Suppressor macrophage treated with lipopolysaccharide for 1 hour (primary cell): ENCODE measurements at regions not wholly inside any gene's neighbourhood (a gene's known extent, or its start where the extent isn't known, plus 50 kb on each side); places are given as distances from the start of the nearest gene placed in this dataset.
"Not testable (repeated sequence)": the region's sequence is repeated elsewhere in the genome, so short reads cannot be mapped to it uniquely, and the experiment has no call there.

ENCODE experiments used
- DNase-seq, 3 donors: peaks; one replicate each; pipeline ENCODE4 v3.0.0-alpha.2; 2020 to 2022

DNA sequence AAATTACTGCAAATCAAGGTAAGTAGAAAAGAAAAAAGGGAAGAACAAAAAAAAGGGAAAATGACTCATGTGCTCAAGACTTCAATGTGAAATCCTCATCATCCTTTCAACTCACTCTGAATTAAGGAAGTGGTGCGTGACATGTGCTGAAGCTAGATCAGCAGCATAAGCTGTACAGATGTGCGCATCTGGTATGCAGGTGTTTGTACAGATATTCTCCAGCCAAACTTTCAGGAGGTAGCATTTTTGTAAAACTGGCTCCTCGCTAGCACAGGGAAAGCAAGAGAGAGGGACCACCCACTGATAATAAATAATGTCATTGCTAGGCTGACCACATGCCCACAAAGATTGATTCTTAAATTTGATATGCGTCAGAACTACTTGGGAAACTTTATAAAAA lies 253.9 kb upstream of the RGMB start:
- no peak for DNase-seq

- DNase-seq = no peak
Measured at GRCh38 chr5:98521821-98522220, 251.6 kb upstream of the RGMB start.

DNA sequence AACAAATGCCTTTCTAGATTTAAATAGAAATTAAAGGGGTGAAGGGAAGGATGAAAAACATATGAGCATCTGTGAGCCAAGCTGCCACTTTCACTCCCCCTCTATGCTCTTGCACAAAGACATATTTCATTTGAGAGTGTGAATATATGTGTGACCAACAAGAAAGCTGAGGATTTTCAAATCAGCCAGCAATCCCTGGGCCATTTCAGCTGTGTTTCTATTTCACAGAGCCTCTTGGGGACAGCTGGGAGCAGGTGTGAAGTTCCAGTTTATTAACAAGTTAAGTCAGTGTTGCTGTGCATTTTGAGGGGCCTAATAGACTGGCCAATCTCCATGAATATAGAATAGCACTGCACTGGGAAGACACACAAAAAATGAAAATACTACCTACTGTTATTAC lies 248.7 kb upstream of the RGMB start:
- no peak for DNase-seq

DNA sequence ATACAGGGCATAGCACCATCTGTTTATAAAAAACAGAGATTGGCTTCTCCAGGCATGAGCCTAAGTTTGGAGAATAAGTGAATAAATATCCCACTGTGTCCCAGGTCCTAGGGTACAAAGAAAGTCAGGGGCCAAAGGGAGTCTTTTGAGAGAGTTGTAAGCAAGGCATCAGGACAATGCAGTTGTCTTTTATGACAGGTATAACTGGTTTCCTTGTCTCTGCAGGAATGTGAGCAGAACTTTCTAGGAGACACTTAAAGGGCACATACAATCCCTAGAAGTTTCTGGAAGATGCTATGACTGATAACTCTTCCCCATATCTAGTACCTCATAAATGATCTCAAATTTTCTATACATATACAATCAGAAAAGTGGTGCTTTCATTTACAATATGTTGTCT lies 245.6 kb upstream of the RGMB start:
- DNase-seq = no peak

DNA sequence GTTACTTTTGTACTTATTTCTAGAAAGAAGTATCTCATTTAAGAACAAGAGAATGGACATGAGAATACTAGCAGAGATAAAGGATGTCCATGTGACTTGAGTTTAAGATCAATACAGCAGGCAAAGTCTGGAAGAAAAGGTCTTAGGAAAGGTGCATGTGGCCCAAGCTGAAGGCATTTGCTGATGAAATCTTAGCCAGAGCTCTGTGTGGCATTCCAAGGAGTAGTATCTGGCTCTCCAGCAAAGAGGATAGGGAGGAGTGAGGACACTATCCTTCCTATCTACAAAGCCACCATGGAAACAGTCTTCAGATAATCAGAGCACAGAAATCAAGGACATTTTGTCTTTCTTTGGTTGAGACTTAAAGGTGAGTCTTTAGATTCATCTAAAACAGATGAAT lies 244.1 kb upstream of the RGMB start:
- no peak for DNase-seq

GRCh38 chr5:98530224-98530623 lies 243.2 kb upstream of the RGMB start:
- no peak for DNase-seq

- DNase-seq = no peak
Measured at GRCh38 chr5:98535901-98536300, 237.6 kb upstream of the RGMB start.

DNA sequence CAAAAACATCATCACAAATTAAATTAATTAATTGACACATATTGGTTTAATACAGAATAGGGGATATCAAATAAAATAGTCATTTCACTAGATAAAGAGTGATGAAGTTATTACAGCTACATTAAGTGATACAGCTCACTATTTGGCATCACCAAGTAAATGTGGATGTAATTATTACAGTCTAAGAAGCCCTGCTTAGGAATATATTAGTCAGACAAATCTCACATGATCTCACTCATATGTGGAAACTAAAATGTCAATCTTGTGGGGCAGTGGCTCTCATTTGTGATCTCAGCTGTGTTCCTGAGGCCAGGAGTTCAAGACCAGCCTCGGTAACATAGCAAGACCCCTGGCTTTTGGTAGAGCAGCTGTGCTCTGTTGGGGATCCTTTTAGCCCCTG lies 233.4 kb upstream of the RGMB start:
- DNase-seq = no peak

GRCh38 chr5:98541641-98542040 lies 231.8 kb upstream of the RGMB start:
- DNase-seq = no peak

GRCh38 chr5:98543490-98543889 lies 230.0 kb upstream of the RGMB start:
- no peak for DNase-seq

DNA sequence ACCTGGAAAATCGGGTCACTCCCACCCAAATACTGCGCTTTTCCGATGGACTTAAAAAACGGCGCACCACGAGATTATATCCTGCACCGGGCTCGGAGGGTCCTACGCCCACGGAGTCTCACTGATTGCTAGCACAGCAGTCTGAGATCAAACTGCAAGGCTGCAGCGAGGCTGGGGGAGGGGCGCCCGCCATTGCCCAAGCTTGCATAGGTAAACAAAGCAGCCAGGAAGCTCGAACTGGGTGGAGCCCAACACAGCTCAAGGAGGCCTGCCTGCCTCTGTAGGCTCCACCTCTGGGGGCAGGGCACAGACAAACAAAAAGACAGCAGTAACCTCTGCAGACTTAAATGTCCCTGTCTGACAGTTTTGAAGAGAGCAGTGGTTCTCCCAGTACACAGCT lies 226.5 kb upstream of the RGMB start:
- DNase-seq = not testable (repeated sequence)

- no peak for DNase-seq
Measured at GRCh38 chr5:98556712-98557111, 216.8 kb upstream of the RGMB start.

GRCh38 chr5:98557916-98558315 lies 215.5 kb upstream of the RGMB start:
- no peak for DNase-seq

DNA sequence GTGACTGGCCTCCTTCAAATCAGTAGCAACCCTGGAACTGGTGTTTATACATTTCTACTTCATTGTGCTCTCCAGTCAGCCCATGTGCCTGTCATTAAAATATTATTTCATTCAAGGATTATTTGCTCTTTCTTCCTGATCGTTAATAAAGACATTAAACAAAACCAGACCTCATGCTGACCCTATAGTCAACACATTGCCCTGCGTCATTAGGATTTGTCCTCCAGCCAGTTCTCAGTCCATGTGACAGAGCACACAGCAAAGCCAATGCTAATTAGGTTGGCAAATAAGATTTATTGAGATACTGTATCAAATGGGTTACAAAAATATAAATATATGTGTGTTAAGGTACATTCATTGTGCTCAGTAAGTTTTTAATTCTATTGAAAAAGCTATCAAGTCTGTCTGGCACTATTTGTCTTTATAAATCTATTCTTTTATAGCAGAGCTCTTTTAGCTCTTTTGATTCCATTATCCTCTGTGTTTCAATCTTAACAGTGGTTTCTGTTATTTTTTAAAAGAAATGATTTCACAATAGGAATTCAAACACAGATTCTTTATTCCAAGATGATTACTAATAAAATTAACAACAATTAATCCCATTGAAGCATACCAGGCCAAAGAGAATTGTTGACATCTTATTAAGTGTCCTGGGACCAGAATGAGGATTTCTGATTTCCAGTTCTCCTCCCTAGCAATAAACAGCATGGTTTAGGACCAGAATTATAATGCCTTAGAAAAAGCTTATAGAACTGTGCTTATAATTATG lies 209.4 kb upstream of the RGMB start:
- no peak for DNase-seq

DNA sequence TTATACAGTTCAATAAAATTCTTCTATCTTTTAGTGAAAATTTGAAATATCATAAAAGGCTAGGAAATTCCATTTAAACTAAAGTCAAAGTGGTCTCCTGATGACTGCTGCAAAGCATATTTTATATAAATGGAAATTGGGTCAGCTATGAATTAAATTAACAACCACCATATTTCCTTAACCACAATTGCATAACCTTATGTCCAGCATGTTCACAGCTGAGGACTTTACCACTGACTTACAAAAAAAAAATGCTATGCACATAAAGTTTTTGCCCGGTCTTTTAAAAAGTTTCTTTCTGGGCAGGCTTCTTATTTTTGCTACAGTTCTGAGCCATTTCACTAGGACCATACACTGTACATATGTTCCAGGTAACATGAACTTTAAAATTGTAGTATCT lies 208.6 kb upstream of the RGMB start:
- DNase-seq = no peak

DNA sequence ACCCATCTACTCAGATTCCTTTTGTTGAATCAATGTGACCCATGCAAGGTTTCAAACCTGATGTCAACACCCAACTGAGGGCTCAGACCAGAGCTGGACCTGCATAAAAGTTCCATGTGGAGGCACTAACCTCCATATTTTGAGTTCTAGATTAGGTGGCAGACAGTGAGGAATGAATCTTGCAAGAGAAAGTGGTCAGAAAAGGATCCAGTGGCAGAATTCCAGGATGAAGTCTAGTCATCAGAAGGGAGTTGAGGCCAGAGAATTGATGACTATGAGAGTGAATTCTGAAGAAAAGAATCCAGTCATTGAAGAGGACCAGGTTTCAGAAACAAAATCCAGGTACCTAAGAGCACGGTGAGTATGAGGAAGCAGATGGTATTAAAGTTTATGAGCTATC lies 205.1 kb upstream of the RGMB start:
- DNase-seq = no peak

- DNase-seq = no peak
Measured at GRCh38 chr5:98569288-98569687, 204.2 kb upstream of the RGMB start.

DNA sequence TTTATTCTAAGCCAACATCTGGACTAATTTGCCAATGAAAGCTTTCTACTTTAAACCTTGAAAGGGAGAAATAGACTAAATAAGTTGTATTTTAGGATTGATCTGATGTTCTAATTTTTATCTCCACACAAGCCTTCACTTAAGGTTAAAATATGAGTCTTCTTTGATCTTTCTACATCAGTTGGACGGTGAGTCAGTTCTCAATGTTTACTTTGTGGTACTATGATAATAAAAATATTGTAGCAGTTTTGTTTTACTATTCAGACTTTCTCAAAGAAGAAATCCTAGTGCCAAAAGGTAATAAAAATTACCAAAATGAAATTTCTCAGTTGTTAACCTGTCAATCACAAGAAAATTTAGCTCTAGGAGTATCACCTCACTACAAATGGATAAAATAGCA lies 203.5 kb upstream of the RGMB start:
- no peak for DNase-seq

DNA sequence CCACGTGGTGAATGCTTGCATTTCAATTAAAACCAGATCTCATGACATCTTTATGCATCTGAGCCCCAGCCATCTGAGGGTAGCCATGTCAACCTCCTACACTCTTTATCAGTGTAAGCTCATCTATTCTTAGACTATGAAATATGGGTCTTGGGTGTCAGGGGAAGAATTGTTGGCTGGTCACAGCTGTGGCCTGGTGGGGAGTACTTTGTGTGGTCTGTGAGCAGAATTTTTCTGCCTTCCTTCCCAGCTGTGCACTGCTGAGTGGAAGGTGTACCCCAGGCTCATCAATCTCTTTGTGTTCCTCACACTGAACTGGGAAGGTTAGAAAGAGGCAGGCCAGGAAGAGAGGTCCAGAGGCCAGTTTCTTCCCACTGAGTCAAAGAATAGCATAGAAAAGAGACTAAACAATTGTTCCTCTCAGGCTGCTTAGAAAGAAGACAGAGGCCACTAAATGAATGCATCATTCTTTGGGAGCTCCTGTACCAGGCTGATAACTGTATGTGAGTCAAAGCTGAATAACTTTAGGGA lies 202.7 kb upstream of the RGMB start:
- no peak for DNase-seq

DNA sequence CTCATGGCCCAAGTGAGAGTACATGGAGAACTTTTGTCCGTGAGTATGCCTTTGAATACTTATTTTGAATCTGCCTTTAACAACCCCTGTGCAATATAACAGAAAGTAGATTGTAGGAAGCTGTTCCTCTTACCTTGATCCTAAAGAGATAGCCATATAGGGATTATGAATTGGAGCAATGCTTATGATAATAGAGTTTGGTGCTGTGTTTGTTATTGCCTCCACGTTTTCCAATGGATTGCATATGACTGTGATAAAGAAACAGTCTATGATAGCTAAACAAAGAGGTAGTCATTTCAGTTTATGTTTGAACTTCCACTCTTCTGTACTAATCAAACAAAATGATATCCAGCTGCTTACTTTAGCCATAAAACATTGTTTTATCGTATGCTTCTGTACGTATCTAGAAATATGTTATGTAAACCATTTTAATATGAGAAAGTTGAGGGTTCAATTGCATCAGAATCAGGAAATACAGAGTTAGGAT lies 199.6 kb upstream of the RGMB start:
- no peak for DNase-seq

DNA sequence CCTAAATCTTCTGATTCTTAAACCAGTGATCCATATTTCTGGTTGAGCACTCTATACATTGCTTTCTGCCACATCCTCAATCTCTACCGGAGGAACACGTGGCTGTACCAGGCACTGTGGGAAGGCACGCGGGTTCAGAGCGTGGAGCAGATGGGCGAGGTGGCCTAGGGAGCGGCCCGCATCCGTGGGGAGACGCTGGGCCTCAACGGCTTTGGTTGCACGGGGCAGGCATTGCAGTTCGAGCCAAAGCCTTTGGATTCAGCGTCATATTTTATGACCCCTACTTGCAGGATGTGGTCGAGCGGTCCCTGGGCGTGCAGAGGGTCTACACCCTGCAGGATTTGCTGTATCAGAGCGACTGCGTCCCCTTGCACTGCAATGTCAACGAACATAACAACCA lies 197.2 kb upstream of the RGMB start:
- DNase-seq = no peak

DNA sequence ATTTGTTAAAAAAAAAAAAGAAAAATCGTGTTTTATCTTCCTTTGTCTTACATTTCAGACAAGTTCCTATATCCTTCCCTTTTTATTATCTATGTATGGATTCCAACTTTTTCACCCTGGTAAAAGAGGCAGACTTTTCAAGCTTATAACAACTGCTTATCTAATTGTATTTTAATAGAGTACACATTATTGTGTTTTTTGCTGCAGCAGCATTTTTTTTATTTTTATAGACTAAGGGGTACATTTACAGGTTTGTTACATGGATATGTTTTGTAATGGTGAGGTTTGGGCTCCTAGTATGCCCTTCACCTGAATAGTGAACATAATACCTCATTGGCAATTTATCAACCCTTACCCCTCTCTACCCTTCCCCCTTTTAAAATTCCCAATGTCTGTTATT lies 195.0 kb upstream of the RGMB start:
- DNase-seq = no peak

DNA sequence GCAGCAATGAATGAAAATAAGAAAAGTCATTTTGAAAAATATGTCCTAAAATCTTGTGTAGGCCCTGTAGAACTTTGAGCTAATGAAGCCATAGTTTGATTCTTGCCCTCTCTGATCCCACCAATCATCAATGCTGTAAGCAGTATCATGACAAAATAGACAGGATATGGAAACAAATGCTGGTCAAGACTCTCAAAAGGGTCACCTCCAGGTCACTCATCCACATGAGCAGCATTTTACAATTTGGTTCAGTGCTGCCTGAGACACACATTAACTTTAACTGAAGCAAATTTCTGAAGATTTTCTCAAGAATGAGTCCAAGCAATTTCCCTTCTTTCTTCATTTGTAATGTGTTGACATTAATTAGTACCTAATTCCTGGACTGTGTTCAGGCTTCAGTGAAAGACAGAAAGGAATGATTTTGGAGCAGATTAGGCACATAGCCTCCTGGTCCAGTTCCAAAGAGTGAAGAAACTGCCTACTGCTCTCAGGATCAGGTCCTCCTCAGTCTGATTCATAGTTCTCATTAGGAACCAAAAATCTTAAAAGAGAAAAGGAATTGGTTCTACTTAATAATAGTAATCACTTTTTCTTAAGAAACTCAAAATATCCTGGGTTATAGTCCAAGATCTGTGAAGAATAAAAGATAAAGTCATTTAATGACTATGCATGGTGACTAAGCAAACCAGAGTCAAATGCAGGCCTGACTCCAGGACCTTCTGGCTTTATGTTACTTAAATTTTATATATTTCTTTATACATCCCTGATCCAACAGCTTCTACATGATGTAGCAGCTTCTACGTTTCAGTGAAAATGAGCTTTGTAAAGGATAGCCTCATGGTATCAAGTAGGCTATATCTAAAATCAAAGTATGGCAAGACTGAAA lies 192.1 kb upstream of the RGMB start:
- no peak for DNase-seq

GRCh38 chr5:98583586-98583985 lies 189.9 kb upstream of the RGMB start:
- DNase-seq = no peak
